GM12878 (cell line): ENCODE measurements at regions not wholly inside any gene's neighbourhood (a gene's known extent, or its start where the extent isn't known, plus 50 kb on each side); places are given as distances from the start of the nearest gene placed in this dataset.

Experiments
- ATAC-seq: fragments of 200-7000 bp; cut with Tn5 transposase; 3 replicates; pipeline ENCODE4 v1.9.1; 2020; ENCODE audit warnings: mild to moderate bottlenecking, moderate library complexity
- BruUV-seq: library from RNA; stranded (reverse); fragments of 400-500 nt; replicated peaks from 2 replicates; lab custom pipeline; 2021; lab: Mats Ljungman, UMichigan
- CTCF ChIA-PET: fragments of 300-600 bp; sonication (Branson Sonifier 250); formaldehyde crosslinking; extraction: SDS; loops from one replicate; lab custom pipeline; 2021; ENCODE audit warnings: inconsistent platforms; lab: Yijun Ruan, JAX
- POLR2A ChIA-PET: fragments of 350-600 bp; formaldehyde crosslinking; extraction: SDS; loops from one replicate; lab custom pipeline; 2021; ENCODE audit warnings: inconsistent platforms; lab: Charles Lee
- RAD21 ChIA-PET: fragments of 300-600 bp; sonication (Branson Sonifier 250); formaldehyde crosslinking; loops from one replicate; lab custom pipeline; 2023; ENCODE audit warnings: antibody characterized with exemption; ENCODE audit not compliant: unreplicated experiment; lab: Charles Lee
- SMC1A ChIA-PET: fragments of 300-600 bp; sonication (Branson Sonifier 250); formaldehyde crosslinking; loops from one replicate; lab custom pipeline; 2023; ENCODE audit not compliant: unreplicated experiment, uncharacterized antibody; lab: Charles Lee
- DNase-seq: peaks from one replicate; pipeline ENCODE4 v3.0.0-alpha.2; 2011; ENCODE audit warnings: low read depth, low spot score
- FAIRE-seq: peaks from 3 replicates; lab custom pipeline; 2011; peaks lifted over from hg19 to GRCh38; lab: Jason Lieb, UNC
- H2AFZ ChIP-seq: 2 replicates; pipeline ENCODE4 v1.6.0; 2011; ENCODE audit warnings: low read depth, low read length, control low read depth; ENCODE audit not compliant: control insufficient read depth
- H3K27ac ChIP-seq: 2 replicates; pipeline ENCODE4 v1.5.1; 2011; ENCODE audit warnings: control low read depth; ENCODE audit not compliant: control insufficient read depth, insufficient read depth
- H3K27me3 ChIP-seq, 2 experiments: replicated peaks in 1 of 2; 2 replicates each; pipeline versions ENCODE4 v1.6.0 to v1.6.1; 2011; ENCODE audit warnings: low read length in 1 of 2; ENCODE audit not compliant: control insufficient read depth in 2 of 2, insufficient read depth in 2 of 2
- H3K36me3 ChIP-seq, 2 experiments: 2 replicates each; pipeline ENCODE4 v1.5.1; 2011; ENCODE audit warnings: low read length in 1 of 2; ENCODE audit not compliant: control insufficient read depth in 2 of 2, insufficient read depth in 2 of 2
- H3K4me1 ChIP-seq: 2 replicates; pipeline ENCODE4 v1.6.1; 2011; ENCODE audit warnings: mild to moderate bottlenecking, low read length, moderate library complexity, mixed read lengths; ENCODE audit not compliant: control insufficient read depth, insufficient read depth
- H3K4me2 ChIP-seq: 2 replicates; pipeline ENCODE4 v1.6.0; 2011; ENCODE audit warnings: control low read depth; ENCODE audit not compliant: control insufficient read depth, insufficient read depth
- H3K4me3 ChIP-seq: fragments of 200-600 bp; sonication (generic); 2 replicates; pipeline ENCODE4 v1.5.1; 2016
- H3K79me2 ChIP-seq: 2 replicates; pipeline ENCODE4 v1.6.0; 2011; ENCODE audit warnings: low read length; ENCODE audit not compliant: control insufficient read depth, insufficient read depth
- H3K9ac ChIP-seq: 2 replicates; pipeline ENCODE4 v1.8.0; 2011; ENCODE audit warnings: low read length, control low read depth, mixed read lengths; ENCODE audit not compliant: control insufficient read depth, insufficient read depth
- H3K9me3 ChIP-seq: replicated peaks from 3 replicates; pipeline ENCODE4 v1.5.1; 2011; ENCODE audit warnings: mild to moderate bottlenecking, low read length; ENCODE audit not compliant: control insufficient read depth, insufficient read depth
- H4K20me1 ChIP-seq: 2 replicates; pipeline ENCODE4 v1.6.0; 2011; ENCODE audit not compliant: control insufficient read depth, insufficient read depth
- BRCA1 ChIP-seq: IDR thresholded peaks from 2 replicates; pipeline ENCODE4 v1.6.1; 2011; ENCODE audit warnings: low read depth, low read length, improper control_type of control experiment
- NFYB ChIP-seq: IDR thresholded peaks from 2 replicates; pipeline ENCODE4 v1.6.1; 2011; ENCODE audit warnings: low read depth, mild to moderate bottlenecking, low read length, improper control_type of control experiment, moderate library complexity; ENCODE audit not compliant: insufficient read depth
- SKIL ChIP-seq: fragments of 450-650 bp; IDR thresholded peaks from 2 replicates; pipeline ENCODE4 v1.6.1; 2017; ENCODE audit warnings: mild to moderate bottlenecking, low read depth, inconsistent platforms; ENCODE audit not compliant: poor library complexity, severe bottlenecking
- TCF7 ChIP-seq: IDR thresholded peaks from 2 replicates; pipeline ENCODE4 v1.6.1; 2014; ENCODE audit warnings: antibody characterized with exemption, borderline replicate concordance
- ZBTB4 ChIP-seq: fragments of 450-650 bp; formaldehyde crosslinking; IDR thresholded peaks from 2 replicates; pipeline ENCODE4 v1.4.0; 2022; ENCODE audit warnings: mild to moderate bottlenecking, moderate library complexity
- ZSCAN29 ChIP-seq: fragments of 450-650 bp; IDR thresholded peaks from 2 replicates; pipeline ENCODE4 v1.6.1; 2017; ENCODE audit warnings: mild to moderate bottlenecking, moderate library complexity
- WGBS: methylation state at CpG from one replicate; pipeline ENCODE4 v1.1.6; 2016; ENCODE audit warnings: low lambda C conversion rate; ENCODE audit not compliant: insufficient replicate concordance, insufficient coverage; ENCODE audit errors: missing lambda C conversion rate; 5-methylcytosine and 5-hydroxymethylcytosine counted together
- in situ Hi-C: fragments of 300-500 bp; cut with MboI; formaldehyde crosslinking; loops from 9 replicates; pipeline ENCODE4 v1.14.3; 2018; ENCODE audit warnings: mixed read lengths
- intact Hi-C: fragments of 100-400 bp; cut with micrococcal nuclease; formaldehyde crosslinking; loops from one replicate; pipeline ENCODE4 v1.14.2; 2022; ENCODE audit not compliant: unreplicated experiment

GRCh38 chr10:64041989-64042490, 520.8 kb downstream of the REEP3 start:
- ChIA-PET SMC1A (interaction anchor here (0.8 to 1.3 kb wide), 7 partner anchors 13 to 1261 kb away, joined by 3 to 4 read pairs (median 3); no protein-coding TSS in a partner anchor), POLR2A (no interaction called here), CTCF (interaction anchor here (0.6 to 3.1 kb wide), 20 partner anchors 8 to 338 kb away, joined by 3 to 13 read pairs (median 4); no protein-coding TSS in a partner anchor), RAD21 (interaction anchor here (0.6 to 1.2 kb wide), 5 partner anchors 8 to 271 kb away, joined by 3 to 5 read pairs (median 3); no protein-coding TSS in a partner anchor)
- in situ Hi-C loops, result no loop called here
- no peaks in the 10 kb centered on the region for H3K27me3 ChIP-seq
- BruUV-seq, result no TSS peak
- H3K9ac ChIP-seq, result no peak overlapping the region
- 56% methylated on average over 14 of the region's 19 CpGs for WGBS
- ATAC-seq (no peak), DNase-seq (no peak), FAIRE-seq (no peak)
- H3K4me2 ChIP-seq, result no peak overlapping the region
- no peak overlapping the region for H2AFZ ChIP-seq
- H3K4me1 ChIP-seq, result peaks cover 5% of the 10 kb centered on the region
- intact Hi-C loops, result loop anchor here (1.0 to 5.0 kb wide), 4 partner anchors 70 to 690 kb away; no protein-coding TSS in a partner anchor
- no peaks in the 10 kb centered on the region for H3K79me2 ChIP-seq
- H3K4me3 ChIP-seq, result no peak overlapping the region
- TF ChIP-seq NFYB (no peak), TCF7 (no peak), ZSCAN29 (no peak), BRCA1 (no peak), SKIL (no peak), ZBTB4 (CRISPR knock-in tag) (no peak)
- no peak overlapping the region for H3K27ac ChIP-seq
- no peaks in the 10 kb centered on the region for H3K36me3 ChIP-seq
- no peaks in the 10 kb centered on the region for H4K20me1 ChIP-seq
- H3K9me3 ChIP-seq, result no peaks in the 10 kb centered on the region
